ENCODE measurements at regions not wholly inside any gene's neighbourhood (a gene's known extent, or its start where the extent isn't known, plus 50 kb on each side); places are given as distances from the start of the nearest gene placed in this dataset.
"Not testable (repeated sequence)": the region's sequence is repeated elsewhere in the genome, so short reads cannot be mapped to it uniquely, and the experiment has no call there.

GRCh38 chr2:77768508-77768907 lies 246.3 kb upstream of the LRRTM4 start:
- WGBS (ENCODE audit: extremely low coverage, insufficient coverage, insufficient read length) = no CpG with 5 or more reads among the region's 3 CpGs
- no peak overlapping the region for H3K27ac ChIP-seq (ENCODE audit: low read depth, low read length)
- no peak overlapping the region for H4K12ac ChIP-seq (ENCODE audit: low read depth, low read length)
- no peak for DNase-seq
- H3K23ac ChIP-seq (ENCODE audit: low read length) = no peak overlapping the region
- H2AK5ac ChIP-seq (ENCODE audit: low read length) = no peak overlapping the region
- H2BK5ac ChIP-seq (ENCODE audit: low read depth, low read length, poor library complexity) = no peak overlapping the region
- no peaks in the 10 kb centered on the region for H3K36me3 ChIP-seq (ENCODE audit: control insufficient read depth in 1 of 2, insufficient read depth in 2 of 2, low read length in 2 of 2)
- H4K91ac ChIP-seq (ENCODE audit: low read depth, low read length) = no peak overlapping the region
- no peak overlapping the region for H4K8ac ChIP-seq (ENCODE audit: low read depth, low read length)
- H2AFZ ChIP-seq (ENCODE audit: insufficient read depth, low read length, poor library complexity) = no peak overlapping the region
- H3K14ac ChIP-seq (ENCODE audit: low read length) = no peak overlapping the region
- no peak overlapping the region for H3K4me2 ChIP-seq (ENCODE audit: low read length)
- no peaks in the 10 kb centered on the region for H3K79me1 ChIP-seq (ENCODE audit: low read length)
- no peaks in the 10 kb centered on the region for H3K79me2 ChIP-seq (ENCODE audit: control insufficient read depth, insufficient read depth, low read length, poor library complexity)
- H2BK120ac ChIP-seq (ENCODE audit: insufficient read depth, low read length, poor library complexity) = no peak overlapping the region
- H3K9ac ChIP-seq (ENCODE audit: low read length) = no peak overlapping the region
- no peak overlapping the region for H2BK12ac ChIP-seq (ENCODE audit: low read length)
- H3K9me3 ChIP-seq (ENCODE audit: insufficient read depth, low read depth, low read length) = peaks cover 7% of the 10 kb centered on the region
- H3K4ac ChIP-seq (ENCODE audit: low read depth, low read length) = no peak overlapping the region
- no peaks in the 10 kb centered on the region for H3K27me3 ChIP-seq (ENCODE audit: insufficient read depth, low read length)
- H3K18ac ChIP-seq (ENCODE audit: low read length) = no peak overlapping the region
- H3K4me3 ChIP-seq (ENCODE audit: low read depth, low read length) = no peak overlapping the region
- H3K4me1 ChIP-seq (ENCODE audit: control insufficient read depth in 1 of 2, insufficient read depth in 2 of 2, low read length in 2 of 2) = no peaks in the 10 kb centered on the region

DNA sequence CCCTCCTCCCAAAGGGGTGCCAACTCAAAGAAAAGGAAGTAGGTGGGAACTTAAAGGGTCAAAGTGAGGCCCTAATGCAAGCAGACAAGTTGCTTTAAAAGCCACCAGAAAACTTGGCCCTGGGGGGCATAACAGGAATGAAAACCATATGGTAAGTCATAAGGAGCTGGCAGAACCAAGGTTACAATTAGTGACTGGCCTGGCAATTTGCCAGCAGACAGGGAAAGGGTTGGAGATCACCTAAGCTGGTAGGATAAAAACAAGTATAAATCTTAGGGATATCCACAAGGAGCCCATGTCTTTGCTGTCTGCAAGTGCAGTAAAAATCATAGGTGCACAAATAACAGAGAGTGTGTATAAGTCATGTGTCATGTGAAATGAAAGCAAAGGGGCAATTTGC lies 256.7 kb upstream of the LRRTM4 start:
- Histone ChIP-seq H2BK5ac (ENCODE audit: low read depth, low read length, poor library complexity) (no peak overlapping the region), H2BK120ac (ENCODE audit: insufficient read depth, low read length, poor library complexity) (no peak overlapping the region), H3K79me2 (ENCODE audit: control insufficient read depth, insufficient read depth, low read length, poor library complexity) (no peaks in the 10 kb centered on the region), H3K36me3 (ENCODE audit: control insufficient read depth in 1 of 2, insufficient read depth in 2 of 2, low read length in 2 of 2) (no peaks in the 10 kb centered on the region), H4K12ac (ENCODE audit: low read depth, low read length) (no peak overlapping the region), H3K4me2 (ENCODE audit: low read length) (no peak overlapping the region), H3K14ac (ENCODE audit: low read length) (no peak overlapping the region), H3K27me3 (ENCODE audit: insufficient read depth, low read length) (no peaks in the 10 kb centered on the region), H2AFZ (ENCODE audit: insufficient read depth, low read length, poor library complexity) (no peak overlapping the region), H3K4me3 (ENCODE audit: low read depth, low read length) (no peak overlapping the region), H3K79me1 (ENCODE audit: low read length) (no peaks in the 10 kb centered on the region), H3K27ac (ENCODE audit: low read depth, low read length) (no peak overlapping the region), H3K23ac (ENCODE audit: low read length) (no peak overlapping the region), H3K18ac (ENCODE audit: low read length) (no peak overlapping the region), H3K9ac (ENCODE audit: low read length) (no peak overlapping the region), H2AK5ac (ENCODE audit: low read length) (no peak overlapping the region), H4K91ac (ENCODE audit: low read depth, low read length) (no peak overlapping the region), H2BK12ac (ENCODE audit: low read length) (no peak overlapping the region), H3K4ac (ENCODE audit: low read depth, low read length) (no peak overlapping the region), H3K9me3 (ENCODE audit: insufficient read depth, low read depth, low read length) (no peaks in the 10 kb centered on the region), H4K8ac (ENCODE audit: low read depth, low read length) (no peak overlapping the region), H3K4me1 (ENCODE audit: control insufficient read depth in 1 of 2, insufficient read depth in 2 of 2, low read length in 2 of 2) (no peaks in the 10 kb centered on the region)
- no peak for DNase-seq

DNA sequence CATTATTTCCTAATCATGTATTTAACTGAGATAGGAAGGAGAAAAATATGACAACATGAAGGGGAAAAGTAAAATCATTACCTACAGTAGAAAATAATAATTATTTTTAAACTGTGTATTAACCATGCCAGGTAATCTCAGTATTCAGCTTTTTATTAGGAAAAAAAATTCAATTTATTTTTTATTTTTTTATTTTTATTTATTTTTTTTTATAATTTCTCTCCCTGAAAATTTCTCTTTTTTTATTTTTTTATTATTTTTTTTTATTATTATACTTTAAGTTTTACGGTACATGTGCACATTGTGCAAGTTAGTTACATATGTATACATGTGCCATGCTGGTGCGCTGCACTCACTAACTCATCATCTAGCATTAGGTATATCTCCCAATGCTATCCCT lies 271.3 kb upstream of the LRRTM4 start:
- H3K4ac ChIP-seq (ENCODE audit: low read depth, low read length); H3K4me2 ChIP-seq (ENCODE audit: low read length); H3K27me3 ChIP-seq (ENCODE audit: insufficient read depth, low read length); H3K14ac ChIP-seq (ENCODE audit: low read length); H3K36me3 ChIP-seq (ENCODE audit: control insufficient read depth in 1 of 2, insufficient read depth in 2 of 2, low read length in 2 of 2); H3K4me3 ChIP-seq (ENCODE audit: low read depth, low read length); H2AFZ ChIP-seq (ENCODE audit: insufficient read depth, low read length, poor library complexity); H3K18ac ChIP-seq (ENCODE audit: low read length); H3K9me3 ChIP-seq (ENCODE audit: insufficient read depth, low read depth, low read length); H2BK12ac ChIP-seq (ENCODE audit: low read length); H2BK120ac ChIP-seq (ENCODE audit: insufficient read depth, low read length, poor library complexity); H2BK5ac ChIP-seq (ENCODE audit: low read depth, low read length, poor library complexity); DNase-seq; H3K79me2 ChIP-seq (ENCODE audit: control insufficient read depth, insufficient read depth, low read length, poor library complexity); H3K4me1 ChIP-seq (ENCODE audit: control insufficient read depth in 1 of 2, insufficient read depth in 2 of 2, low read length in 2 of 2); H4K8ac ChIP-seq (ENCODE audit: low read depth, low read length); H3K79me1 ChIP-seq (ENCODE audit: low read length); H3K23ac ChIP-seq (ENCODE audit: low read length); H4K91ac ChIP-seq (ENCODE audit: low read depth, low read length); H4K12ac ChIP-seq (ENCODE audit: low read depth, low read length); H3K9ac ChIP-seq (ENCODE audit: low read length); H3K27ac ChIP-seq (ENCODE audit: low read depth, low read length); H2AK5ac ChIP-seq (ENCODE audit: low read length): not testable (repeated sequence)
- WGBS (ENCODE audit: extremely low coverage, insufficient coverage, insufficient read length) = no CpG with 5 or more reads among the region's 2 CpGs

DNA sequence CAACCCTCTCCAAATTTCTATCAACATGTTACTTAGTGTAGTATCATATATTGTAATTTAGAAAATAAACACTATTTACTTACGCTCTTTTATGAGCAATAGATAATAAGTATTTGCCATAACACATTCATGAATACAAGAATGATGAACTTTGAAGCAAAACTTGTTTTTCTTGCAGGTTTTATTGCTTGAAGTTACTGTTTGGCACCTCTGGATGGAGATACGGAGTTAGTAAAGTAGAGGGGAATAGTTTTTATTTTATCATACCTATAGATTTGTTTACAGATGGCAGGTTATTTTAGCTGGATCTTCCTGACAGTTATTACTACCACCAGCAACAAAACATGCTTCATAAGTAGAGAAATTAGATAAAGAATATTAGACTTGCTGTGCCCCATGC lies 274.2 kb upstream of the LRRTM4 start:
- Histone ChIP-seq H4K8ac (ENCODE audit: low read depth, low read length) (no peak overlapping the region), H3K4me2 (ENCODE audit: low read length) (no peak overlapping the region), H4K12ac (ENCODE audit: low read depth, low read length) (no peak overlapping the region), H3K4me3 (ENCODE audit: low read depth, low read length) (no peak overlapping the region), H3K14ac (ENCODE audit: low read length) (no peak overlapping the region), H2AFZ (ENCODE audit: insufficient read depth, low read length, poor library complexity) (no peak overlapping the region), H4K91ac (ENCODE audit: low read depth, low read length) (no peak overlapping the region), H3K23ac (ENCODE audit: low read length) (no peak overlapping the region), H2AK5ac (ENCODE audit: low read length) (no peak overlapping the region), H3K9me3 (ENCODE audit: insufficient read depth, low read depth, low read length) (no peaks in the 10 kb centered on the region), H3K79me1 (ENCODE audit: low read length) (no peaks in the 10 kb centered on the region), H2BK12ac (ENCODE audit: low read length) (no peak overlapping the region), H3K18ac (ENCODE audit: low read length) (no peak overlapping the region), H2BK5ac (ENCODE audit: low read depth, low read length, poor library complexity) (no peak overlapping the region), H3K27ac (ENCODE audit: low read depth, low read length) (no peak overlapping the region), H3K9ac (ENCODE audit: low read length) (no peak overlapping the region), H3K4ac (ENCODE audit: low read depth, low read length) (no peak overlapping the region), H3K36me3 (ENCODE audit: control insufficient read depth in 1 of 2, insufficient read depth in 2 of 2, low read length in 2 of 2) (no peaks in the 10 kb centered on the region), H3K4me1 (ENCODE audit: control insufficient read depth in 1 of 2, insufficient read depth in 2 of 2, low read length in 2 of 2) (no peaks in the 10 kb centered on the region), H3K27me3 (ENCODE audit: insufficient read depth, low read length) (no peaks in the 10 kb centered on the region), H2BK120ac (ENCODE audit: insufficient read depth, low read length, poor library complexity) (no peak overlapping the region), H3K79me2 (ENCODE audit: control insufficient read depth, insufficient read depth, low read length, poor library complexity) (no peaks in the 10 kb centered on the region)
- WGBS (ENCODE audit: extremely low coverage, insufficient coverage, insufficient read length) = no CpG with 5 or more reads among the region's 2 CpGs
- no peak for DNase-seq

DNA sequence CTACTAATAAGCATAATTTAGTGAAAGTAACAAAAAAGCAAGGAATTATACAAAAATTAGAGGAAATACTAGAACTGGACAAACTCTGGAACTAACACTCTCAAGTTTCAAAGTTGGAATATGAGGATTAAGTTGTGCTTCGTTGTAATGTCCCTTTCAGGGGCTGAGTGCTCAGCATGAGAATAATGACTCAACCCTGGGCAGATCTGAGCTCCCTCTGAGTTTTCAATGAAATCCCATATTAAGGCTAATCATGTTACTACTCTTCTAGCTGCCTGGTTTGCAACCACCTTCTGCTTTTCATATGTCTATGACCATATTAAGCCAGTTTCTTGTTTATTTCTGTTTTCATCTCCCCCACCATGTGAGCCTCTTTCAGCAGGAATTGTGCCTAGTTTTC lies 274.9 kb upstream of the LRRTM4 start:
- Histone ChIP-seq H2BK12ac (ENCODE audit: low read length) (no peak overlapping the region), H3K9me3 (ENCODE audit: insufficient read depth, low read depth, low read length) (no peaks in the 10 kb centered on the region), H3K4me2 (ENCODE audit: low read length) (no peak overlapping the region), H3K27me3 (ENCODE audit: insufficient read depth, low read length) (no peaks in the 10 kb centered on the region), H3K4me1 (ENCODE audit: control insufficient read depth in 1 of 2, insufficient read depth in 2 of 2, low read length in 2 of 2) (no peaks in the 10 kb centered on the region), H3K9ac (ENCODE audit: low read length) (no peak overlapping the region), H3K79me1 (ENCODE audit: low read length) (no peaks in the 10 kb centered on the region), H4K91ac (ENCODE audit: low read depth, low read length) (no peak overlapping the region), H3K23ac (ENCODE audit: low read length) (no peak overlapping the region), H3K18ac (ENCODE audit: low read length) (no peak overlapping the region), H4K12ac (ENCODE audit: low read depth, low read length) (no peak overlapping the region), H3K79me2 (ENCODE audit: control insufficient read depth, insufficient read depth, low read length, poor library complexity) (no peaks in the 10 kb centered on the region), H2AFZ (ENCODE audit: insufficient read depth, low read length, poor library complexity) (no peak overlapping the region), H2BK5ac (ENCODE audit: low read depth, low read length, poor library complexity) (no peak overlapping the region), H3K14ac (ENCODE audit: low read length) (no peak overlapping the region), H3K4me3 (ENCODE audit: low read depth, low read length) (no peak overlapping the region), H2AK5ac (ENCODE audit: low read length) (no peak overlapping the region), H4K8ac (ENCODE audit: low read depth, low read length) (no peak overlapping the region), H3K36me3 (ENCODE audit: control insufficient read depth in 1 of 2, insufficient read depth in 2 of 2, low read length in 2 of 2) (no peaks in the 10 kb centered on the region), H3K27ac (ENCODE audit: low read depth, low read length) (no peak overlapping the region), H2BK120ac (ENCODE audit: insufficient read depth, low read length, poor library complexity) (no peak overlapping the region), H3K4ac (ENCODE audit: low read depth, low read length) (no peak overlapping the region)
- no peak for DNase-seq
- WGBS (ENCODE audit: extremely low coverage, insufficient coverage, insufficient read length) = no CpG with 5 or more reads among the region's 1 CpG

Measured in trophoblast cell (in vitro differentiated cells and primary cell).